CD4-positive, alpha-beta T cell (primary cell): ENCODE measurements at regions not wholly inside any gene's neighbourhood (a gene's known extent, or its start where the extent isn't known, plus 50 kb on each side); places are given as distances from the start of the nearest gene placed in this dataset.

Experiments
- ATAC-seq: fragments of 200-7000 bp; cut with Tn5 transposase; one replicate; pipeline ENCODE4 v1.10.0; 2022; ENCODE audit warnings: mild to moderate bottlenecking; ENCODE audit not compliant: poor library complexity
- CTCF ChIA-PET: fragments of 350-600 bp; sonication (Branson Sonifier 250); formaldehyde crosslinking; loops from one replicate; lab custom pipeline; 2021; ENCODE audit warnings: antibody characterized with exemption, inconsistent platforms; lab: Charles Lee
- POLR2A ChIA-PET: fragments of 350-600 bp; sonication (Branson Sonifier 250); formaldehyde crosslinking; loops from one replicate; lab custom pipeline; 2021; ENCODE audit warnings: antibody characterized with exemption, inconsistent platforms; lab: Charles Lee
- DNase-seq, 14 experiments: peaks; one replicate each; pipeline ENCODE4 v3.0.0-alpha.2; 2013 to 2020; ENCODE audit warnings: mixed read lengths in 2 of 14
- H3K27ac ChIP-seq, 2 donors: one replicate each; pipeline versions ENCODE4 v1.5.1 to v1.7.0; 2013; ENCODE audit warnings: low read length in 2 of 2, low read depth in 1 of 2, mild to moderate bottlenecking in 1 of 2
- H3K27me3 ChIP-seq, 2 experiments: 1 replicate in 1 of 2; 2 replicates in 1 of 2; pipeline versions ENCODE4 v1.6.1 to v1.7.0; 2013; ENCODE audit warnings: low read length in 2 of 2, control low read depth in 1 of 2, mild to moderate bottlenecking in 1 of 2, moderate library complexity in 1 of 2; ENCODE audit not compliant: insufficient read depth in 2 of 2, control insufficient read depth in 1 of 2
- H3K36me3 ChIP-seq: one replicate; pipeline ENCODE4 v1.6.1; 2013; ENCODE audit warnings: low read length, control low read depth; ENCODE audit not compliant: insufficient read depth
- H3K4me1 ChIP-seq: one replicate; pipeline ENCODE4 v1.6.1; 2013; ENCODE audit warnings: low read length, control low read depth; ENCODE audit not compliant: insufficient read depth
- H3K4me3 ChIP-seq: one replicate; pipeline ENCODE4 v1.5.1; 2013; ENCODE audit warnings: mild to moderate bottlenecking, low read length, moderate library complexity
- H3K9me3 ChIP-seq, 2 experiments: 1 replicate in 1 of 2; 2 replicates in 1 of 2; pipeline versions ENCODE4 v1.6.1 to v1.7.0; 2013; ENCODE audit warnings: low read length in 2 of 2, mild to moderate bottlenecking in 2 of 2, control low read depth in 1 of 2, moderate library complexity in 1 of 2; ENCODE audit not compliant: control insufficient read depth in 1 of 2, insufficient read depth in 1 of 2
- H3K27ac Mint-ChIP-seq: one replicate; pipeline ENCODE4 v1.8.0; 2020; ENCODE audit warnings: mixed read lengths
- H3K27me3 Mint-ChIP-seq: one replicate; pipeline ENCODE4 v1.8.0; 2021; ENCODE audit warnings: mixed read lengths
- H3K36me3 Mint-ChIP-seq: one replicate; pipeline ENCODE4 v1.8.0; 2021; ENCODE audit warnings: low read depth, mixed read lengths
- H3K4me1 Mint-ChIP-seq: one replicate; pipeline ENCODE4 v1.8.0; 2021; ENCODE audit warnings: low read depth, mixed read lengths
- H3K4me3 Mint-ChIP-seq: one replicate; pipeline ENCODE4 v1.8.0; 2020; ENCODE audit warnings: mild to moderate bottlenecking, mixed read lengths
- H3K9me3 Mint-ChIP-seq: one replicate; pipeline ENCODE4 v1.8.0; 2020; ENCODE audit warnings: mixed read lengths
- CTCF ChIP-seq: fragments of 200-600 bp; IDR thresholded peaks from one replicate; pipeline ENCODE4 v1.8.0; 2022; ENCODE audit warnings: antibody characterized with exemption, mild to moderate bottlenecking
- intact Hi-C, 2 experiments: fragments of 100-400 bp; cut with DNase I in 1 of 2; cut with micrococcal nuclease in 1 of 2; formaldehyde crosslinking; loops; one replicate each; pipeline versions ENCODE4 v1.15.1 to v1.9.0; 2023 to 2025; cut with DNase I, micrococcal nuclease

- no peaks in the 10 kb centered on the region for H3K4me1 ChIP-seq
- Mint-ChIP-seq H3K9me3 (peaks cover 2% of the 10 kb centered on the region), H3K36me3 (no peaks in the 10 kb centered on the region), H3K27ac (no peak overlapping the region), H3K4me1 (no peaks in the 10 kb centered on the region), H3K4me3 (no peak overlapping the region), H3K27me3 (no peaks in the 10 kb centered on the region)
- ChIA-PET CTCF (no interaction called here), POLR2A (no interaction called here)
- DNase-seq, result no peak
- H3K4me3 ChIP-seq, result no peak overlapping the region
- no peak overlapping the region for H3K27ac ChIP-seq
- TF ChIP-seq CTCF, result no peak
- no peak for ATAC-seq
- H3K27me3 ChIP-seq, result no peaks in the 10 kb centered on the region
- no peaks in the 10 kb centered on the region for H3K36me3 ChIP-seq
- intact Hi-C loops, result no loop called here
- peaks cover 0 to 6% of the 10 kb centered on the region in 2 experiments for H3K9me3 ChIP-seq
These were observed 425.5 kb upstream of the FTMT start for GRCh38 chr5:121426153-121426552.

GRCh38 chr5:121429761-121430160, 421.9 kb upstream of the FTMT start:
- DNase-seq, result no peak
- Histone ChIP-seq H3K27ac (no peak overlapping the region), H3K36me3 (no peaks in the 10 kb centered on the region), H3K9me3 (peaks cover 0 to 6% of the 10 kb centered on the region in 2 experiments), H3K4me3 (no peak overlapping the region), H3K4me1 (no peaks in the 10 kb centered on the region), H3K27me3 (no peaks in the 10 kb centered on the region)
- Mint-ChIP-seq H3K27me3 (no peaks in the 10 kb centered on the region), H3K9me3 (no peaks in the 10 kb centered on the region), H3K4me1 (no peaks in the 10 kb centered on the region), H3K27ac (no peak overlapping the region), H3K4me3 (no peak overlapping the region), H3K36me3 (no peaks in the 10 kb centered on the region)
- CTCF ChIA-PET, result no interaction called here
- no peak for ATAC-seq
- POLR2A ChIA-PET, result no interaction called here
- intact Hi-C loops, result no loop called here
- TF ChIP-seq CTCF, result no peak

- Histone ChIP-seq H3K27me3 (no peaks in the 10 kb centered on the region), H3K36me3 (no peaks in the 10 kb centered on the region), H3K27ac (no peak overlapping the region), H3K4me1 (no peaks in the 10 kb centered on the region), H3K9me3 (peaks cover 0 to 6% of the 10 kb centered on the region in 2 experiments), H3K4me3 (no peak overlapping the region)
- no peak for ATAC-seq
- H3K27ac Mint-ChIP-seq, result no peak overlapping the region
- no peak for TF ChIP-seq CTCF
- H3K9me3 Mint-ChIP-seq, result no peaks in the 10 kb centered on the region
- no peaks in the 10 kb centered on the region for H3K27me3 Mint-ChIP-seq
- no peak overlapping the region for H3K4me3 Mint-ChIP-seq
- CTCF ChIA-PET, result no interaction called here
- no peaks in the 10 kb centered on the region for H3K36me3 Mint-ChIP-seq
- H3K4me1 Mint-ChIP-seq, result no peaks in the 10 kb centered on the region
- intact Hi-C loops, result no loop called here
- POLR2A ChIA-PET, result no interaction called here
- no peak for DNase-seq
These were observed 421.1 kb upstream of the FTMT start for GRCh38 chr5:121430538-121430937.
